ENCODE measurements at regions not wholly inside any gene's neighbourhood (a gene's known extent, or its start where the extent isn't known, plus 50 kb on each side); places are given as distances from the start of the nearest gene placed in this dataset.

DNA sequence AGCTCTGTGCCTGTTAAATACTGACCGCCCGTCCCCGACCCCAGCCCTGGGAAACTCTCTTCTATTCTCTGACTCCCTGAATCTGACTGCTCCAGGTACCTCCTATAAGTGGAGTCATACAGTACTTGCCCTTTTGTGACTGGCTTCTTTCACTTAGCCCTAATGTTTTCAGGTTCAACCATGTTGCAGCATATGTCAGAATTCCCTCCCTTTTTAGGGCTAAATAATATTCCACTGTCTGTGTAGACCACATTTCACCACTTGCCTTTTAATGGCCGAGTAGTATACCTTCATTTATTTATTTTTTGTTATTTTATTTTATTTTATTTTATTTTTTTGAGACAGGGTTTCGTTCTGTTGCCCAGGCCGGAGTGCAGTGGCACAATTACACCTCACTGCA, 96.1 kb upstream of the SLC22A11 start:
- TF ChIP-seq FOXP2 (optimal IDR thresholded peaks at IDR 0.05; ENCODE audit: control extremely low read depth, extremely low read length, insufficient read depth): no peak
- TF ChIP-seq EZH2 (IDR thresholded peaks at IDR 0.05): no peak
- no peak for TF ChIP-seq POLR2AphosphoS5 (IDR thresholded peaks at IDR 0.05; ENCODE audit: borderline replicate concordance, low read depth, low read length)

All from SK-N-MC (cell line).